T-cell (primary cell): ENCODE measurements at regions not wholly inside any gene's neighbourhood (a gene's known extent, or its start where the extent isn't known, plus 50 kb on each side); places are given as distances from the start of the nearest gene placed in this dataset.
"Not testable (repeated sequence)": the region's sequence is repeated elsewhere in the genome, so short reads cannot be mapped to it uniquely, and the experiment has no call there.

Experiments
- ATAC-seq, 4 experiments: fragments of 200-7000 bp in 3 of 4; fragments of 150-1000 bp in 1 of 4; cut with Tn5 transposase; replicated peaks in 1 of 4; 1 replicate in 3 of 4; 2 replicates in 1 of 4; pipeline ENCODE4 v1.10.0; 2021; ENCODE audit warnings: moderate library complexity in 3 of 4, mild to moderate bottlenecking in 2 of 4, moderate number of reproducible peaks in 1 of 4
- CTCF ChIA-PET, 2 donors: fragments of 300-600 bp; sonication (Branson Sonifier 250); formaldehyde crosslinking; loops; one replicate each; lab custom pipeline; 2022; ENCODE audit warnings: antibody characterized with exemption in 2 of 2; lab: Charles Lee
- POLR2A ChIA-PET, 2 donors: fragments of 300-600 bp; sonication (Branson Sonifier 250); formaldehyde crosslinking; loops; one replicate each; lab custom pipeline; 2022; ENCODE audit warnings: antibody characterized with exemption in 2 of 2; lab: Charles Lee
- DNase-seq, 35 experiments: peaks; one replicate each; pipeline versions ENCODE4 v3.0.0 to v3.0.0-alpha.2; 2013 to 2023
- H3K27ac ChIP-seq: one replicate; pipeline ENCODE4 v1.5.1; 2013; ENCODE audit warnings: low read length
- H3K27me3 ChIP-seq, 2 experiments: replicated peaks in 1 of 2; 1 replicate in 1 of 2; 2 replicates in 1 of 2; pipeline versions ENCODE4 v1.6.1 to v1.7.0; 2013; ENCODE audit warnings: low read length in 1 of 2, mixed read lengths in 1 of 2; ENCODE audit not compliant: control insufficient read depth in 2 of 2, insufficient read depth in 2 of 2; ENCODE audit errors: extremely low read depth in 1 of 2
- H3K36me3 ChIP-seq, 2 donors: 1 replicate in 1 of 2; 2 replicates in 1 of 2; pipeline versions ENCODE4 v1.6.1 to v1.7.0; 2013; ENCODE audit warnings: low read length in 1 of 2; ENCODE audit not compliant: control insufficient read depth in 2 of 2, insufficient read depth in 1 of 2; ENCODE audit errors: extremely low read depth in 1 of 2
- H3K4me1 ChIP-seq, 2 experiments: 1 replicate in 1 of 2; 2 replicates in 1 of 2; pipeline versions ENCODE4 v1.6.1 to v1.7.0; 2013; ENCODE audit warnings: low read length in 2 of 2, mixed read lengths in 1 of 2; ENCODE audit not compliant: insufficient read depth in 2 of 2, control insufficient read depth in 1 of 2; ENCODE audit errors: extremely low read depth in 1 of 2
- H3K4me3 ChIP-seq, 2 donors: 1 replicate in 1 of 2; 2 replicates in 1 of 2; pipeline versions ENCODE4 v1.5.1 to v1.7.0; 2013; ENCODE audit warnings: mild to moderate bottlenecking in 2 of 2, low read length in 1 of 2, moderate library complexity in 1 of 2; ENCODE audit not compliant: control insufficient read depth in 1 of 2; ENCODE audit errors: extremely low read depth in 1 of 2
- H3K9me3 ChIP-seq: 2 replicates; pipeline ENCODE4 v1.7.0; 2013
- H3K27ac Mint-ChIP-seq, 2 donors: one replicate each; pipeline ENCODE4 v1.8.0; 2020 to 2021; ENCODE audit warnings: mild to moderate bottlenecking in 2 of 2, mixed read lengths in 2 of 2
- H3K27me3 Mint-ChIP-seq, 2 donors: one replicate each; pipeline ENCODE4 v1.8.0; 2021 to 2022; ENCODE audit warnings: mixed read lengths in 2 of 2
- H3K36me3 Mint-ChIP-seq: one replicate; pipeline ENCODE4 v1.8.0; 2021; ENCODE audit warnings: mixed read lengths
- H3K4me1 Mint-ChIP-seq, 3 donors: one replicate each; pipeline ENCODE4 v1.8.0; 2020 to 2022; ENCODE audit warnings: mixed read lengths in 3 of 3, mild to moderate bottlenecking in 1 of 3
- H3K4me3 Mint-ChIP-seq, 3 donors: one replicate each; pipeline ENCODE4 v1.8.0; 2020 to 2022; ENCODE audit warnings: mild to moderate bottlenecking in 3 of 3, mixed read lengths in 3 of 3, moderate library complexity in 3 of 3
- H3K9me3 Mint-ChIP-seq, 3 donors: one replicate each; pipeline ENCODE4 v1.8.0; 2020 to 2022; ENCODE audit warnings: mixed read lengths in 3 of 3
- WGBS: methylation state at CpG from one replicate; pipeline ENCODE4 v1.1.5; 2013; ENCODE audit warnings: missing lambda C conversion rate; ENCODE audit not compliant: insufficient coverage; 5-methylcytosine and 5-hydroxymethylcytosine counted together

GRCh38 chr1:146475086-146475485 lies 246.3 kb upstream of the NOTCH2NLA start:
- not testable (repeated sequence) for H3K9me3 ChIP-seq

GRCh38 chr1:146474216-146474615 lies 245.4 kb upstream of the NOTCH2NLA start:
- POLR2A ChIA-PET, ATAC-seq, CTCF ChIA-PET, H3K4me3 ChIP-seq, H3K27ac ChIP-seq, H3K36me3 ChIP-seq, H3K9me3 ChIP-seq, H3K4me1 ChIP-seq, H3K27me3 ChIP-seq, H3K27ac Mint-ChIP-seq, H3K9me3 Mint-ChIP-seq, H3K36me3 Mint-ChIP-seq, H3K4me3 Mint-ChIP-seq, DNase-seq, H3K27me3 Mint-ChIP-seq: not testable (repeated sequence)
- WGBS: no CpG with 5 or more reads among the region's 6 CpGs
- H3K4me1 Mint-ChIP-seq: peaks cover 8 to 14% (median 9%) of the 10 kb centered on the region in 3 donors

More at GRCh38 chr1:146475086-146475485, 246.3 kb upstream of the NOTCH2NLA start:
- H3K36me3 ChIP-seq, H3K9me3 Mint-ChIP-seq, H3K27me3 Mint-ChIP-seq, H3K4me3 Mint-ChIP-seq, H3K27me3 ChIP-seq, H3K27ac Mint-ChIP-seq, H3K4me1 ChIP-seq, DNase-seq, CTCF ChIA-PET, ATAC-seq, POLR2A ChIA-PET, H3K27ac ChIP-seq, H3K4me3 ChIP-seq, H3K36me3 Mint-ChIP-seq: not testable (repeated sequence)
- peaks cover 8 to 14% (median 9%) of the 10 kb centered on the region in 3 donors for H3K4me1 Mint-ChIP-seq
- 53% methylated on average over 2 of the region's 4 CpGs for WGBS

- H3K9me3 Mint-ChIP-seq, H3K9me3 ChIP-seq, H3K27ac ChIP-seq, POLR2A ChIA-PET, H3K27me3 ChIP-seq, H3K36me3 ChIP-seq, H3K27me3 Mint-ChIP-seq, H3K4me1 Mint-ChIP-seq, H3K4me1 ChIP-seq, CTCF ChIA-PET, H3K36me3 Mint-ChIP-seq: not testable (repeated sequence)
- Mint-ChIP-seq H3K4me3 (peak overlapping the region; percentile 77 to 86 (median 85)), H3K27ac (peak overlapping the region; percentile 71 to 77)
- ATAC-seq: peak; percentile 99 to 100 (median 100)
- peak overlapping the region; percentile 38 to 44 for H3K4me3 ChIP-seq
- under 1% methylated on average over 30 of the region's 42 CpGs for WGBS
- DNase-seq: peak; percentile 60 to 84 (median 74)
Observed at GRCh38 chr1:146472192-146472861, 243.5 kb upstream of the NOTCH2NLA start.

- DNase-seq, H3K36me3 Mint-ChIP-seq, H3K27ac Mint-ChIP-seq, H3K27me3 Mint-ChIP-seq, H3K4me3 ChIP-seq, H3K9me3 ChIP-seq, CTCF ChIA-PET, H3K9me3 Mint-ChIP-seq, H3K4me3 Mint-ChIP-seq, H3K27me3 ChIP-seq, POLR2A ChIA-PET, H3K4me1 ChIP-seq, H3K36me3 ChIP-seq, H3K27ac ChIP-seq: not testable (repeated sequence)
- ATAC-seq: peak; percentile 52 to 79 (median 72)
- peaks cover 6 to 13% (median 10%) of the 10 kb centered on the region in 3 donors for H3K4me1 Mint-ChIP-seq
- no CpG with 5 or more reads among the region's 2 CpGs for whole genome bisulfite sequencing
Observed at GRCh38 chr1:146459939-146460338, 231.1 kb upstream of the NOTCH2NLA start.

GRCh38 chr1:146459308-146459707 lies 230.5 kb upstream of the NOTCH2NLA start:
- POLR2A ChIA-PET, ATAC-seq, H3K9me3 Mint-ChIP-seq, H3K4me1 ChIP-seq, H3K9me3 ChIP-seq, H3K27ac Mint-ChIP-seq, H3K4me3 Mint-ChIP-seq, H3K36me3 Mint-ChIP-seq, H3K4me3 ChIP-seq, H3K27me3 ChIP-seq, H3K27me3 Mint-ChIP-seq, H3K36me3 ChIP-seq, CTCF ChIA-PET: not testable (repeated sequence)
- H3K27ac ChIP-seq: peak overlapping the region; percentile 55
- peak in 1 of 35 experiments; percentile 13 for DNase-seq
- peaks cover 6 to 12% (median 10%) of the 10 kb centered on the region in 3 donors for H3K4me1 Mint-ChIP-seq
- WGBS: 100% methylated on average over 1 of the region's 5 CpGs

GRCh38 chr1:146448877-146449246 lies 220.0 kb upstream of the NOTCH2NLA start:
- H3K27me3 ChIP-seq, DNase-seq, H3K9me3 ChIP-seq, H3K27ac ChIP-seq, H3K36me3 ChIP-seq, CTCF ChIA-PET, H3K27ac Mint-ChIP-seq, POLR2A ChIA-PET, H3K4me1 ChIP-seq, H3K27me3 Mint-ChIP-seq, H3K36me3 Mint-ChIP-seq, H3K4me3 ChIP-seq, H3K9me3 Mint-ChIP-seq, H3K4me1 Mint-ChIP-seq, H3K4me3 Mint-ChIP-seq: not testable (repeated sequence)
- ATAC-seq: peak in 2 of 4 experiments; percentile 29 to 31
- no CpG with 5 or more reads among the region's 13 CpGs for WGBS
